HG03575 (cell line): ENCODE measurements at regions not wholly inside any gene's neighbourhood (a gene's known extent, or its start where the extent isn't known, plus 50 kb on each side); places are given as distances from the start of the nearest gene placed in this dataset.
"Not testable (repeated sequence)": the region's sequence is repeated elsewhere in the genome, so short reads cannot be mapped to it uniquely, and the experiment has no call there.

Experiments used
- ATAC-seq: cut with Tn5 transposase; IDR thresholded peaks from one replicate; pipeline ENCODE4 v1.9.1; 2021; ENCODE audit not compliant: unreplicated experiment, insufficient number of reproducible peaks, low FRiP score; ENCODE audit errors: extremely low read depth

DNA sequence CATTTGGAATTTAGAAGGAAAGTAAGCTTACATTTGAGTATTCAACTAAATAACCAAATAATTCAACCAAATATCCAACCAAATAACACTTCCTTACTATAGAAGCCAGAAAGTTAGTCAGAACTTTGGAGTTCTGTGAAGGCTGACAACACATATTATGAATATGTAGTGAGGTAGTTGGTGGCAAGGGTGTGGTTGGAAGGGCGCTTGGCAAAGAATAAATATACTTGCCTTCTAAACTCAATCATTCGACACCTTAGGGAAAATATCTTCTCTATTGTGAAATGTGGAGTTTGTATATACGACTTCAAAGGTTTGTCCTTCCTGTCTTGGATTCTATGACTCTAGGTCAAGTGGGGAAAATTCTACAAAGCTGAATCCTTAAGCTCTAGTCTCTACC is 111.7 kb upstream of the OSTN start:
- no peak for ATAC-seq

DNA sequence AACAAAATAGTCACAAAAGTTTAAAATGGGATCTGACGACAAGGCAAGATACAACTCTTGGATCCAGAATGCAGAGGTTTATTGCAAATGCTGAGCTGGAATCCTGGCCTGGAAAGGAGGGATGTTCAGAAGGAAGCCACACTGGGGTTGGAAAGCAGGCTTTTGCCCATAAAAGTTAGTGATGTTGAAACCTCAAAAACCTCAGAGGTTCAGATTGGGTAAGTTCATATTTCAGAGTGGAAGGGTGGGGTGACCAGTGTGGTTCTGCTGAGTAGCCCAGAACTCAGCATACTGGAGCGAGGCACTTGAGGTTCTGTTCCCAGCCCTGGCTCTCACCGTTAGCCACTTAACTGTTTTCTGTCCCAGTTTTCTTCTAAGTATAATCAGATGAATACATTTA is 114.0 kb upstream of the OSTN start:
- ATAC-seq = no peak

DNA sequence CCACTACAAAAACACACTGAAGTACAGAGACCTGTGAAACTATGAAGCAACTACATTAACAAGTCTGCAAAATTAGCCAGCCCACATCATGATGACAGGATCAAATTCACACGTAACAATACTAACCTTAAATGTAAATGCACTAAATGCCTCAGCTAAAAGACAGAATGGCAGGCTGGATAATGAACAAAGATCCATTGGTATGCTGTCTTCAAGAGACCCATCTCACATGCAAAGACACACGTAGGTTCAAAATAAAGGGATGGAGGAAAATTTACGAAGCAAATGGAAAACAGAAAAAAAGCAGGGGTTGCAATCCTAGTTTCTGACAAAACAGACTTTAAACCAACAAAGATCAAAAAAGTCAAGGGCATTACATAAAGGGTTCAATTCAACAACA is 120.1 kb upstream of the OSTN start:
- not testable (repeated sequence) for ATAC-seq

DNA sequence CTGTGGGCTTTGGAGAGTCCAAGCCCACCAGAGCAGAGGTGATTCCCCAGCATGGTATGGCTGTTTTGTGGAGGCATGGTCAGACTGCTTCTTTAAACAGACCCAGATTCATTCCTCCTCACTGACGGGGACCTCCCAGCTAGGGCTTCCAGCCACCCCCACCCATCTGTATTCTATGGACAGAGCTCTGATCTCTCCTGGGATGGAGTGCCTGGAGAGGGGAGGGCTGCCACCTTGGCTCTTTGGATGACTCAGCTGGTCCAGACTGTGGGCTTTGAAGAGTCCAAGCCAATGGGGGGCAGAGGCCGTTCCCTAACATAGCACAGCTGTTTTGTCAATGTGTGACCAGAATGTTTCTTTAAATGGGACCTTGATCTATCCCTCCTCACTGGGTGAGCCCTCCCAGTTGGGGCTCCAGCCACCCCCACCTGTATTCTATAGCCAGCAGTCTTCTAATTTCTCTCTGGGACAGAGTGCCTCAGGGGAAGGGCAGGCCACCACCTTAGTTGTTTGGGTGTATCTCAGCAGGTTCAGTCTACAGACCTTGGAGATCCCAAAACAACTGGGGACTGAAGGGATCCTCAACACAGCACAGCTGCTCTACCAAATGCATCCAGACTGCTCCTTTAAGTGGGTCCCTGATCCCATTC is 122.0 kb upstream of the OSTN start:
- ATAC-seq = no peak

DNA sequence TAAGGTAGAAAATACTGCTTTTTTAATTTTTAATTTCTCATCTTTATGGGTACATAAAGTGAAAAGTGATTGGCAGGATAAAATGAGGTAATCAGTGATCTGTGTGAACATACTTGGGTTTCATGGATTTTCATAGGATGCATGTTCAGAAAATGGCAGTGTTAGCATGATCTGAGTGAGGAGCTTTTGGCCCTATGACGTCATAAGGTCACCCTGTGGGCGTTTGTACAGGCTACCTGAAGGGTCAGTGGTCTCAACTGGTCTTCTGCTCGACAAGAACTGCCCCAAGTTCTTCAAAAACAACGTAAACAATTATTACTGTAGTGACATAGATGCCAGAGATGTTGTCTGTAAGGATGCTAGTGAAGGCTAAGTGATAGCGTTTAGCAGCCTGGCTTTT is 124.5 kb upstream of the OSTN start:
- no peak for ATAC-seq

DNA sequence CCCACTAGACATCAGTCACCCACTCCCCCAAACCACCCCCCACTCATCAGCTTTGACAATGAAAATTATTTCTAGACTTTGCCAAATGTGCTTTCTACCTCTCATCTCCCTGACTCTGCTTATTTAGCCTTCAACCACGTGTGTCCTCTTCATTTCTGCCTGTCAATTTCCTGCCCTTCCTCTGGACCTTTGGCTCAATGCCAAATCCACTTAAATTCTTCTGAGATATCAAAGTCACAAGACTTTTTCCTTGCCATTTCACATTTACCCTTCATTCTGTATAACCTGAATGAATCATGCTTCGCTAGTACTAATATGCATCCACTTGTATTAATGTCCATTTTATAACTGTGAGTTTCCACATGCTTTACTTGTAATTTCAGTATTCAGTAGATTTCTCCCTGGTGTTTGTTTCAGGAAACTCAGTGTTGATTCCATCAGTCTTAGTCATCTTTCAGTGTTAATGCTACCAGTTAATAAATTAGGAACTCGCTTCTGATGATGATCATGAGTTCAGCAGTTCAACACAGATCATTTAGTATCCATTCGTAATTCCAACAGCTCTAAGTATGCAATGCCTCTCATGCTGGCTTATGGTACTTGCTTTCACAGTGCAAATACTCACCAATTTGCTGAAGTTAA is 128.2 kb upstream of the OSTN start:
- ATAC-seq = no peak

DNA sequence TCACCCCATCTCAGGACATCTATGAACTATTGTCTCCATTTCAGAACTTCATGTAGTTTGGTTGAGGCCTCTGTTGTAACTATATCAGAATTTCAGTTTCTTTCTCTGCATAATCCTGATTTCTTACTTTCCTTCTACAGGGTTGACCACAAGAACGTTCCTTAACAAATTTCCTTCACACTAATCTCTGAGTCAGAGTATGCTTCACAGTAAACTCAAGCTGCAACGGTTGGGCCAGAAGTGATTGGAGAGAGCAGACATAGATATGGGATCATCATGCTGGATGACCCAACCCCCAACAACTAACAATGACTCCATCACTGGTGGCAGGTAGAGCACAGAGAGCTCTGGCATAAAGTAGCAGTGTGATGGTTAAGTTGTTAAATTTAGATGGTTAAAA is 128.8 kb upstream of the OSTN start:
- no peak for ATAC-seq

DNA sequence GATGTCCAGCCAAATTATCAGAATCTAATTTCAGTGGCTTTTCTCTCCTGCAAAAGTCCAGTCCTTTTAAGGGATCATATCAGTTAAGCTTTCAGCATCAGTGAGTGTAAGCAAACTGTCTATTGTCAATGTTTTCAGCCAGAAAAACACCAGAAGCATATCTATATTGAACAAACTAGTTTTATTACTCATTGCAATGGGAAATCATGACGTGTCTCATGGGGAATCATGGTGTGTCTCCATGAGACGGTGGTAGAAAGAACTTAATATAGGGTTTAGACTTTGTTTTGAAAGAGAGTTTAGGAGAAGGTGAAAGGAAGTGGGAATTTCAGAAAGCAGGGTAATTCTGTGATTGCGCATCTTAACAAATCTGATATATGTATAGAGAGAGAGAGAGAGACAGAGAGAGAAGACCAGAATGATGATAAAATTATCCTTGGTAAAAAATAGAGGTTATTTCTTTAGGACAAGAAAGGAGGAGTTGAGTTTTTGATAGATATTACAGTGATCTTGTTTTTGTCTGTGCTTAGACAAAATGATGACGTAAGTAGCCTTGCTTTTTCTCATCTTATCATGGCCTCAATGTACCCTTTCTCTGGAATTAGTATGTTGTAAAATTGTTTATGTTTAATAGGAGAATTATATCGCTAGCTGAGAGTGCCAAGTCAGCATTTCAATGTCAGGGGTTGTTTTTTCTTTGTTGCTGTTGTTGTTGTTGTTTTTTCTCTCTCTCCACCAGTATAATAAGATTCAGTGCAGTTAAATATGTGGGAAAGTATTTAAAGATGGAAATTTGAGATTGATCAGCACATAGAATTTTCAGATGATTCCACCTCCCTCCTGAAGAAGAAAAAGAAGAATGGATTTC is 129.9 kb upstream of the OSTN start:
- ATAC-seq = no peak

DNA sequence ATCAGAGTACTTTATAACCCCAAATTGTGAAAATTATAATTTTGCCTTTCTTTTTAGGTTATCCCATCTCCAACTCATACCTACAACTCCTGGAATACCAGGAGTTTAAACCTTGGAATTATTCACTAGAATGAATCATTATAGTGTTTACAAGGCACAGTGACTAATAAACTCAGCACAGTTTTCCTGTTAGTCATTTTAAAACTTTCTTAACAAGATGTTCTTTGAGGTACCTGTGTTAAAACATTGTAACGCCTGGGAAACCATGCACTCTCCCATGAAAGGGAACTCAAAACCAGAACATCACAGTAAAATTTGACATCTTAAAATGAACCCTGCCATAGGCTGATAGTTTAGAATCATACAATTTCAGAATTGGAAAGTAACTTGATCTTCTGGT is 132.4 kb upstream of the OSTN start:
- no peak for ATAC-seq

DNA sequence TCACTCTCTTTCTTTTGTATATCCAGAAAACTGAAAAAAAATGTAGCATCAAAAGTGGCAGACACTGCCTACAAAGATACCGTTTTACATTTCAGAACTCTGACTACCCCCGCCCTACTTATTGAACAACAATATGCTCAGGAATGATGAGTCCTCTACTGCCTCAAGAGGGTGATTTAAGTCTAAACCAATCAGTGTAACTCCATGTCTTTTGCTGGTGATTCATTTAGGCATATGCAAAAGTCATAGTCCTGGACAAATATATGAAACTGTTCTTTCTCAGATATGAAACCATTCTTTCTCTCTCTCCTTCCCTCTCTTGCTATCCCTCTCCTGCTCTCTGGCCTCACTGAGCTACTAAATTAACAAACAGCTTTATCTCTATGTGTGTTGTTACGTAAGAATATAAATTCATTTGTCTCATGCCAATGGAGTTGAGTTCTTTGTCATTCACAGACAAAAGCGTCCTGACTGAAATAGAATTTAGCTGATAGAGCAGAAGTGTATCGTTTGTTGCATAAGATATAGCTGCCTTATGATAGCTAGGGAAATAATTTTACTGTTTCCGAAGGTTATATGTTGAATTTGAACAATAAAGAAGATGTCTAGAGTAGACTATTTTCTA is 133.7 kb upstream of the OSTN start:
- ATAC-seq = no peak

DNA sequence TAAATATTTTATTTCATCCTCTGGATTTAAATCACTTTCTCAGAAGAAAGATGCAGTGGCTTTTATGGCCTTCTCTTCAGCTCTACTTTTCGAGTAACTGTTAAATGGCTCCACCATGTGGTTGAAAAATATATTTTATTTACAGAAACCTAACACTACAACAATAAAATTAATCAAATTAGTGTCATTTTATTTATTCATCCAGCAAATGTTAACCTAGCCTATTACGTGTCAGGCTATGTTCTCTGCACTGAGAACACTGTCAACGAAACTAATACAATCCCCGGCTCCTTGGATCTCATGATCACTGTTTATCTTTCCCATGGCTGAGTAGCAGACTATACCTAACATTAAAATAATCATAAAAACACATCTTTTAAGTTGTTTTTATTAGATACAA is 148.0 kb upstream of the OSTN start:
- no peak for ATAC-seq

DNA sequence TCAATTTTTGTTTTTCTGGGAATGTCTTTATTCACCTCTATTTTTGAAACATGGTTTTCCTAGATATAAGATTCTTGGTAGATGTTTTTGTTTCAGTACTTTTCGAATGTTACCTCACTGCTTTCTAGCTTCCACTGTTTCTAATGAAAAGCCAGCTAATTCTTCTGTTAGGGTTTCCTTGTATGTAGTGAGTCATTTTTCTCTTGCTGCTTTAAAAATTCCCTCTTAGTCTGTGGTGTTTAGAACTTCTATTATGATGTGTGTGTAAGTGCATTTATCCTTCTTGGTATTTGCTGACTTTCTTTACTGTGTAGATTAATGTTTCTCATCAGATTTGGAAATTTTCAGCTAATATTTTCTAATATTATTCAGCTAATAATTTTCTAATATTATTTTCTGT is 151.1 kb upstream of the OSTN start:
- no peak for ATAC-seq

DNA sequence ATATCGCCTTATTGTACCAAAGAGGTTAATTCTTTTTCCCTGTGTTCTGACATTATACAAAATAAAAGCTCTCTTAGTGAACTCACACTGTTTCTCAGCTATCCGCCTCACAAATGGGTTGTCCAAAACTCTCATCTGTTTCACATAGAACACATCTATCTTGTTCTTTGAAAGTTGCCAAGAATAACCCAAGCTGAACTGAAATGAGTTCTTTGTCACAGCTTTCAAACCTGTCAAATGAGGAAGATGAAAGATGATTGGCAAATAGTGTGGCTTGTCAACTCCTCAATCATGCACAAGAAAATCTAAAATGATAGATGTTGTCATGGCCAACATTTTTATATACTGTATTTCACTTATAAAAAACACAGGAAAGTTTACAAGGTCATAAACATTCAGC is 168.1 kb upstream of the OSTN start:
- no peak for ATAC-seq

DNA sequence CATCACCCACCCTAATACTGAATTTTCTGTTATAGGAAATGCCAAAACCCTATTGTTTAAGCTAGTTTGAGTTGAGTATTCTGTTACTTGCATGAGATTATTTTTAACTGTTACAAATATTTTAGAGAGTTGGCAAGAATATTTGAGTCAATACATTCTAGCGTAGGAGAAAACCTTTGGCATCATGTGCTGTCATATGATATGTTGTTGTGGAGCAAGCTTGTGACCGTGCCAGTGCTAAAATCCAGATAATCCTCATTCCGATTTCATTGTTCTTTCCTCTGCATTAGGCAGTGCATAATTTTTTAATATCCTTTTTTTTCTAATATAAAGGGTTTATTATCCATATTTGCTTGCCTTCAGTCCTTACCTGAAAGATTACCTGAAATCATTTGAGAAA is 168.0 kb upstream of the GMNC start:
- ATAC-seq = no peak

DNA sequence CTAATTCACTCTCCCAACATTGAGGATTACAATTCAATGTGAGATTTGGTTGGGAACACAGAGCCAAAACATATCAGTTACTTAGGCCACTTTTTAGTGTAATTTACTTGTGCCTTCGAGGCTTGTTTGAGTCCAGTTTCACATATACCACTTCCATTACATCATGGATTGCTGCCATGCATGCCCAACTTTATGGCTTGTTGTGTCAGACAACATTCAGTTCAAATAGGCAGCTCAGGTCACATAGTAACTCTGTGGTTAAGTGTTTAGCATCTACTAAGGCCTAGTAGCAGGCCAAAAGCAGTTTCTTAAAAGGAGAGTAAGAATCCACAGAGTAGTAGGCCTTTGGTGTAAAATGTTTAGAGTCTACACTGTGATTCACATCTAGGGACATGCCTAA is 164.3 kb upstream of the GMNC start:
- ATAC-seq = no peak

DNA sequence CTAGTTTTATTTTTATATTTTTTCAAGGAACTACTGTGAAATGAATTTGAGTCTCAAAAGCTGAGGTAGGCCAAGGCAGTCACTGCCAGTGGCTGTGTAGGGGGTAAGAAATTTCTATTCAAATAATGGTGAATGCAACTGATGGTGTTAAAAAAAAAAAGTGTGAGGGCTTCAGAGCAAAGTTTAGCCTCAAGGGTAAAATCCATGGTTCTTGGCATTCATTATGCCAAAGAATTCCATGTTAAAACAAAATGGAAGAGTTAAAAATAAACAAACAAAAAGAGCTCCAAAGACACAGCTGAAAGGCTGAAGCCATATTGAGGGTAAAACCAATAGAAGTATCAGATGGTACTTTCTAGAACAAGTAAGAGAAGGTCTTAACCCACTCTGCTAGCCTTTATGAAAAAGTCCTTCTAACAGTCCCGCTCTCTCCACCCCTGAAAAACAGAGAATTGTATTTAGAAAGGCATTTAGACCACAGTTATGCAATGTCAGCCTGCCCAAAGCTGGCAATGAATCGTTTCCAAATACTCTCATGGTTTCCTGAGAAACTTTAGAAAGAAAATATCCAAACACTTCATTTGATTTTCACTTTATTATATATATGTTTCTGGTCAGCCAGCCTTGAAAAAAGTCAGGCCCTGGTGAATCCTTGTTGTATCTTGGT is 158.4 kb upstream of the GMNC start:
- ATAC-seq = no peak

DNA sequence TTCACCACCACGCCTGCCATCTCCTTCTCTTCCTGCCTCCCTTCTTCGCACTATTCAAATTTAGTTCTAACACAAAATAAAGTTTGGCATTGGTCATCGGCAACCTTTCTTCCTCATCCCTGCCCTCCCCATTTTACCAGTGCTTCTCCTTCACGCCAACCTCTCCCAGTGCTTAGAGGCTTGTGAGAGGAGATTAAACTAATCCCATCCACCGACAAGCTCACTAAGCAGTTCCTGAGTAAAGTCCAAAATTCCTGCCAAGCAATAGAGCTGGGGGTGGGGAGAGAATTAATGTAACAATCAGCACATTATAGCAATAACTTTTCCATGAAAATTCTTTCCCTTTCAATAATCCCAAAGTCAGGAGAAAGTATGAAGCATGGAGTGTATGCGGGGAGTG is 157.4 kb upstream of the GMNC start:
- ATAC-seq = no peak

DNA sequence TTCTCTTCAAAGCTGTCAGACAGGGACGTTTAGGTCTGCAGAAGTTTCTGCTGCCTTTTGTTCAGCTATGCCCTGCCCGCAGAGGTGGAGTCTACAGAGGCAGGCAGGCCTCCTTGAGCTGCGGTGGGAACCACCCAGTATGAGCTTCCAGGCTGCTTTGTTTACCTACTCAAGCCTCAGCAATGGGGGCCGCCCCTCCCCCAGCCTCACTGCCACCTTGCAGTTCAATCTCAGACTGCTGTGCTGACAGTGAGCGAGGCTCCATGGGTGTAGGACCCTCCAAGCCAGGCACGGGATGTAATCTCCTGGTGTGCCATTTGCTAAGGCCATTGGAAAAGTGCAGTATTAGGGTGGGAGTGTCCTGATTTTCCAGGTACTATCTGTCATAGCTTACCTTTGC is 153.5 kb upstream of the GMNC start:
- ATAC-seq = not testable (repeated sequence)

DNA sequence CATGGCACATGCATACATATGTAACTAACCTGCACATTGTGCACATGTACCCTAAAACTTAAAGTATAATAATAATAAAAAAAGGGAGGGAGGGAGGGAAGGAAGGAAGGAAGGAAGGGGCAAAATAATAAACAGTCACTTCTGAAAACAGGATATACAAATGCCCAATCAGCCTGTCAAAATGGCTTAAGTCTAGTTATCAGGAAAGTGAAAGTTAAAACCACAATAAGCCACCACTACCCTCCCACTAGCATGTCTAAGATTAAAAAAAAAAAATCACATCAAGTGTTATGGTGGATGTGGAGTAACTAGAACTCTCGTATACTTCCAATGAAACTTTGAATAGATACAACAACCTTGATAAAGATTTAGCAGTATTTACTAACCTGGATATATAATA is 145.6 kb upstream of the GMNC start:
- ATAC-seq = peak; percentile 63
